ENCODE measurements at regions not wholly inside any gene's neighbourhood (a gene's known extent, or its start where the extent isn't known, plus 50 kb on each side); places are given as distances from the start of the nearest gene placed in this dataset.
A peak's percentile ranks its signal among the peaks of the same experiment; 100 is the strongest.

GRCh38 chr2:102971701-102972100, 209.9 kb downstream of the TMEM182 start:
- Histone ChIP-seq H3K79me2 (ENCODE audit: insufficient read depth, low read length) (no peaks in the 10 kb centered on the region), H3K27ac (ENCODE audit: low read length) (no peak overlapping the region)
- no peak for ATAC-seq (ENCODE audit: insufficient read depth, low read depth)

DNA sequence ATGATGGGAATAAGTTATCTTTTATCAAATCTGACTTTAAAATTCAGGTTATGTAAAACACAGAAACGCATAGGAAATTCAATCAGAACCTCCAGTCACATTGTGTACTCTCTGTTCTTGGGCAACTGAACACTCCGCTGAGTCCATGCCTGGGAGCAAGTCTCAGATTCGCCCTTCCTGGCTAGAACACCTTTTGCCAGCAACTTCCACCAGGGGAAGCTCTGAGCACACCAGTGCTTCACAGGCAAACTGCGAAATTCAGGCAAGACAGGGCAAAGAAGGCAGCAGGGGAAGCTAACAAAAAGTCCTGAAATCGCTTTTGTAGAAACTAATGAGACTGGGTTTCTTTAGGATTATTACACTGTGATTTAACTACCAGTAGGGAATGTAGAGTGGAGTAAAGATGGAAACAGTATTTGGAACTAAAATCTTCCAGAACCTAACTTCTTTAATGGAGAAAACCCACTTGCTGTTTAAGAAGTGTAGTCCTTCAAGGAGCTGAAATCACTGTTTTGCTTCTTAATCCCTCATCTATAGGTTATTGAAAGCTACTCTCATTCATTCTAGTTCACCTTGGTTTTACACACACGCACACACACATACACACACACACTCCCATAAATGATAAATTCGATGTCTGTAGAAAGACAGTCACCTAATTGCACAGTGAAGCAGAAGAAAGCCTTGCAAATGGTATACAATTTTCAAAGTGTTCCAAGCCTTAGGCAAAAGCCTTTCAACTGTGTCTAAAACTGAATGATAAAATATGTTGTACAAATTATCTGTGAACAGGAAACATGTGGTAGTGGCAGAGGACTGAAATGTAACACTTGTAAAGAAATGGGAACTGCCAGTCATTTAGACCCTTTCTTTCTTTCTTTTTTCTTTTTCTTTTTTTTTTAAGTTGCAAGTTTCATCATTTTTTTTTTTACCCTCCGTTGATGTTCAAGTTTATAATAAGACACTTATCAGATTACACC, 214.5 kb downstream of the TMEM182 start:
- no peaks in the 10 kb centered on the region for H3K9me3 ChIP-seq (ENCODE audit: insufficient read depth, low read length, severe bottlenecking)
- no peak for TF ChIP-seq EZH2 (IDR thresholded peaks at IDR 0.05; ENCODE audit: borderline replicate concordance, low read depth, low read length, severe bottlenecking)
- TF ChIP-seq, protein P1, sequence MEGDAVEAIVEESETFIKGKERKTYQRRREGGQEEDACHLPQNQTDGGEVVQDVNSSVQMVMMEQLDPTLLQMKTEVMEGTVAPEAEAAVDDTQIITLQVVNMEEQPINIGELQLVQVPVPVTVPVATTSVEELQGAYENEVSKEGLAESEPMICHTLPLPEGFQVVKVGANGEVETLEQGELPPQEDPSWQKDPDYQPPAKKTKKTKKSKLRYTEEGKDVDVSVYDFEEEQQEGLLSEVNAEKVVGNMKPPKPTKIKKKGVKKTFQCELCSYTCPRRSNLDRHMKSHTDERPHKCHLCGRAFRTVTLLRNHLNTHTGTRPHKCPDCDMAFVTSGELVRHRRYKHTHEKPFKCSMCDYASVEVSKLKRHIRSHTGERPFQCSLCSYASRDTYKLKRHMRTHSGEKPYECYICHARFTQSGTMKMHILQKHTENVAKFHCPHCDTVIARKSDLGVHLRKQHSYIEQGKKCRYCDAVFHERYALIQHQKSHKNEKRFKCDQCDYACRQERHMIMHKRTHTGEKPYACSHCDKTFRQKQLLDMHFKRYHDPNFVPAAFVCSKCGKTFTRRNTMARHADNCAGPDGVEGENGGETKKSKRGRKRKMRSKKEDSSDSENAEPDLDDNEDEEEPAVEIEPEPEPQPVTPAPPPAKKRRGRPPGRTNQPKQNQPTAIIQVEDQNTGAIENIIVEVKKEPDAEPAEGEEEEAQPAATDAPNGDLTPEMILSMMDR (IDR thresholded peaks at IDR 0.05; ENCODE audit: borderline replicate concordance, extremely low read depth, low read length, poor library complexity, severe bottlenecking), result peak; percentile 48
- no peak overlapping the region for H3K4me3 ChIP-seq (ENCODE audit: low read depth in 1 of 2, low read length in 2 of 2)
- no peaks in the 10 kb centered on the region for H3K79me2 ChIP-seq (ENCODE audit: insufficient read depth, low read length)
- no peak overlapping the region for H3K27ac ChIP-seq (ENCODE audit: low read length)
- ATAC-seq (ENCODE audit: insufficient read depth, low read depth), result peak; percentile 50; the same call in 1 of the 3 replicates
- peak; percentile 4 for DNase-seq
- no peaks in the 10 kb centered on the region for H3K36me3 ChIP-seq (ENCODE audit: insufficient read depth, low read length)
- no peaks in the 10 kb centered on the region for H3K4me1 ChIP-seq (ENCODE audit: insufficient read depth, low read length)
- no peaks in the 10 kb centered on the region for H3K27me3 ChIP-seq (ENCODE audit: insufficient read depth, low read length, poor library complexity)
- no peak overlapping the region for H3K4me2 ChIP-seq (ENCODE audit: insufficient read depth, low read length)
- H2AFZ ChIP-seq (ENCODE audit: low read depth, low read length), result no peak overlapping the region
- H3K9ac ChIP-seq (ENCODE audit: low read depth, low read length), result no peak overlapping the region
- no peaks in the 10 kb centered on the region for H4K20me1 ChIP-seq (ENCODE audit: insufficient read depth, low read length)

More at GRCh38 chr2:102971701-102972100, 209.9 kb downstream of the TMEM182 start:
- no peak overlapping the region for H3K9ac ChIP-seq (ENCODE audit: low read depth, low read length)
- H3K4me3 ChIP-seq (ENCODE audit: low read depth in 1 of 2, low read length in 2 of 2), result no peak overlapping the region
- no peak for TF ChIP-seq EZH2 (IDR thresholded peaks at IDR 0.05; ENCODE audit: borderline replicate concordance, low read depth, low read length, severe bottlenecking)
- TF ChIP-seq, protein P1 (IDR thresholded peaks at IDR 0.05; ENCODE audit: borderline replicate concordance, extremely low read depth, low read length, poor library complexity, severe bottlenecking), result no peak
- H3K27me3 ChIP-seq (ENCODE audit: insufficient read depth, low read length, poor library complexity), result no peaks in the 10 kb centered on the region
- H3K9me3 ChIP-seq (ENCODE audit: insufficient read depth, low read length, severe bottlenecking), result no peaks in the 10 kb centered on the region
- H3K4me2 ChIP-seq (ENCODE audit: insufficient read depth, low read length), result no peak overlapping the region
- H3K4me1 ChIP-seq (ENCODE audit: insufficient read depth, low read length), result no peaks in the 10 kb centered on the region
- H4K20me1 ChIP-seq (ENCODE audit: insufficient read depth, low read length), result no peaks in the 10 kb centered on the region
- no peaks in the 10 kb centered on the region for H3K36me3 ChIP-seq (ENCODE audit: insufficient read depth, low read length)
- DNase-seq, result no peak
- H2AFZ ChIP-seq (ENCODE audit: low read depth, low read length), result no peak overlapping the region

GRCh38 chr2:102977426-102978090, 215.7 kb downstream of the TMEM182 start:
- no peaks in the 10 kb centered on the region for H3K36me3 ChIP-seq (ENCODE audit: insufficient read depth, low read length)
- H3K4me3 ChIP-seq (ENCODE audit: low read depth in 1 of 2, low read length in 2 of 2), result no peak overlapping the region
- H3K9me3 ChIP-seq (ENCODE audit: insufficient read depth, low read length, severe bottlenecking), result no peaks in the 10 kb centered on the region
- no peak for ATAC-seq (ENCODE audit: insufficient read depth, low read depth)
- no peaks in the 10 kb centered on the region for H3K4me1 ChIP-seq (ENCODE audit: insufficient read depth, low read length)
- no peaks in the 10 kb centered on the region for H3K79me2 ChIP-seq (ENCODE audit: insufficient read depth, low read length)
- no peak overlapping the region for H2AFZ ChIP-seq (ENCODE audit: low read depth, low read length)
- no peak overlapping the region for H3K9ac ChIP-seq (ENCODE audit: low read depth, low read length)
- no peak overlapping the region for H3K27ac ChIP-seq (ENCODE audit: low read length)
- no peak for DNase-seq
- H4K20me1 ChIP-seq (ENCODE audit: insufficient read depth, low read length), result no peaks in the 10 kb centered on the region
- TF ChIP-seq EZH2 (IDR thresholded peaks at IDR 0.05; ENCODE audit: borderline replicate concordance, low read depth, low read length, severe bottlenecking), result no peak
- TF ChIP-seq, protein P1 (IDR thresholded peaks at IDR 0.05; ENCODE audit: borderline replicate concordance, extremely low read depth, low read length, poor library complexity, severe bottlenecking), result no peak
- H3K27me3 ChIP-seq (ENCODE audit: insufficient read depth, low read length, poor library complexity), result no peaks in the 10 kb centered on the region
- no peak overlapping the region for H3K4me2 ChIP-seq (ENCODE audit: insufficient read depth, low read length)
